Neural cell (in vitro differentiated cells): ENCODE measurements at regions not wholly inside any gene's neighbourhood (a gene's known extent, or its start where the extent isn't known, plus 50 kb on each side); places are given as distances from the start of the nearest gene placed in this dataset.

ENCODE experiments used
- CTCF ChIP-seq: fragments of 450-650 bp; IDR thresholded peaks from 2 replicates; pipeline ENCODE4 v1.5.1; 2014; ENCODE audit warnings: antibody characterized with exemption, mild to moderate bottlenecking, moderate library complexity; ENCODE audit not compliant: poor library complexity, severe bottlenecking
- EP300 ChIP-seq: fragments of 450-650 bp; conservative IDR thresholded peaks from 2 replicates; pipeline ENCODE4 v1.6.1; 2014; ENCODE audit warnings: antibody characterized with exemption, mild to moderate bottlenecking, moderate library complexity; ENCODE audit not compliant: poor library complexity, severe bottlenecking
- EZH2 ChIP-seq: fragments of 200-600, 300-800 bp; shearing (Covaris generic), sonication (generic); IDR thresholded peaks from 2 replicates; pipeline ENCODE4 v1.6.1; 2014; ENCODE audit warnings: antibody characterized with exemption, low read length, borderline replicate concordance, mild to moderate bottlenecking; ENCODE audit not compliant: insufficient read depth, poor library complexity, severe bottlenecking
- RAD21 ChIP-seq: fragments of 450-650 bp; conservative IDR thresholded peaks from 2 replicates; pipeline ENCODE4 v1.6.1; 2014; ENCODE audit warnings: antibody characterized with exemption, mild to moderate bottlenecking, moderate library complexity
- TAF1 ChIP-seq: IDR thresholded peaks from 2 replicates; pipeline ENCODE4 v1.6.1; 2012; ENCODE audit warnings: low read depth
- TF ChIP-seq, protein P1 (sequence below): IDR thresholded peaks from 2 replicates; pipeline ENCODE4 v1.6.1; 2012; ENCODE audit warnings: borderline replicate concordance

DNA sequence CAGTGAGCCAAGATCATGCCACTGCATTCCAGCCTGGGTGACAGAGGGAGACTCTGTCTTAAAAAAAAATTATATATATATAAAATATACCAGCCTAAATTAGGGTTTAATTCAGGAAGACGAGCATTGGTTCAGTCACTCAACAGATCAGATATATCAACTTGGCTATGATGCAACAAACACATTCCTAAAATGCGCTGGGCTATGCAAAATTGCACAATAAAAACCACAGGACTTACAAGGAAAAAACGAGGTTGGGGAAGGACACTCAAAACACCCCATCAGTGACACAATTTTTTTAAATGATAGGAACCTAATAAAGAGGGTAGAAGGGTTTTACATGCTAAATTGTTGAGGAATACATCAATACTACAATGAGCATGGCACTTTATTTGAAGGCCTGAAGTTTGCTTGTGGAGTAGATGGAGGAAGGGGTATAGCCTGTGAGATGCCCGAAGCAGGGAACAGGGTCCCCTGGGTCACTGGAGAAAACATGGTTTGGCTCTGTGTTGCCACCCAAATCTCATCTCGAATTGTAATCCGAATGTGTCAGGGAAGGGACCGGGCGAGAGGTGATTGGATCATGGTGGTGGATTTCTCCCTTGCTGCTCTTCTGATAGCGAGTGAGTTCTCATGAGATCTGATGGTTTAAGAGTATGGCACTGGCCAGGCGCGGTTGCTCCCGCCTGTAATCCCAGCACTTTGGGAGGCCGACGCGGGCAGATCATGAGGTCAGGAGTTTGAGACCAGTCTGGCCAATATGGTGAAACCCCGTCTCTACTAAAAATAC is 71.2 kb downstream of the TNFAIP2 start:
- TF ChIP-seq RAD21, result no peak
- TF ChIP-seq CTCF, result no peak
- TF ChIP-seq, protein P1, sequence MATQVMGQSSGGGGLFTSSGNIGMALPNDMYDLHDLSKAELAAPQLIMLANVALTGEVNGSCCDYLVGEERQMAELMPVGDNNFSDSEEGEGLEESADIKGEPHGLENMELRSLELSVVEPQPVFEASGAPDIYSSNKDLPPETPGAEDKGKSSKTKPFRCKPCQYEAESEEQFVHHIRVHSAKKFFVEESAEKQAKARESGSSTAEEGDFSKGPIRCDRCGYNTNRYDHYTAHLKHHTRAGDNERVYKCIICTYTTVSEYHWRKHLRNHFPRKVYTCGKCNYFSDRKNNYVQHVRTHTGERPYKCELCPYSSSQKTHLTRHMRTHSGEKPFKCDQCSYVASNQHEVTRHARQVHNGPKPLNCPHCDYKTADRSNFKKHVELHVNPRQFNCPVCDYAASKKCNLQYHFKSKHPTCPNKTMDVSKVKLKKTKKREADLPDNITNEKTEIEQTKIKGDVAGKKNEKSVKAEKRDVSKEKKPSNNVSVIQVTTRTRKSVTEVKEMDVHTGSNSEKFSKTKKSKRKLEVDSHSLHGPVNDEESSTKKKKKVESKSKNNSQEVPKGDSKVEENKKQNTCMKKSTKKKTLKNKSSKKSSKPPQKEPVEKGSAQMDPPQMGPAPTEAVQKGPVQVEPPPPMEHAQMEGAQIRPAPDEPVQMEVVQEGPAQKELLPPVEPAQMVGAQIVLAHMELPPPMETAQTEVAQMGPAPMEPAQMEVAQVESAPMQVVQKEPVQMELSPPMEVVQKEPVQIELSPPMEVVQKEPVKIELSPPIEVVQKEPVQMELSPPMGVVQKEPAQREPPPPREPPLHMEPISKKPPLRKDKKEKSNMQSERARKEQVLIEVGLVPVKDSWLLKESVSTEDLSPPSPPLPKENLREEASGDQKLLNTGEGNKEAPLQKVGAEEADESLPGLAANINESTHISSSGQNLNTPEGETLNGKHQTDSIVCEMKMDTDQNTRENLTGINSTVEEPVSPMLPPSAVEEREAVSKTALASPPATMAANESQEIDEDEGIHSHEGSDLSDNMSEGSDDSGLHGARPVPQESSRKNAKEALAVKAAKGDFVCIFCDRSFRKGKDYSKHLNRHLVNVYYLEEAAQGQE, result no peak
- TF ChIP-seq EP300, result no peak
- no peak for TF ChIP-seq TAF1
- no peak for TF ChIP-seq EZH2
